ENCODE measurements at regions not wholly inside any gene's neighbourhood (a gene's known extent, or its start where the extent isn't known, plus 50 kb on each side); places are given as distances from the start of the nearest gene placed in this dataset.

DNA sequence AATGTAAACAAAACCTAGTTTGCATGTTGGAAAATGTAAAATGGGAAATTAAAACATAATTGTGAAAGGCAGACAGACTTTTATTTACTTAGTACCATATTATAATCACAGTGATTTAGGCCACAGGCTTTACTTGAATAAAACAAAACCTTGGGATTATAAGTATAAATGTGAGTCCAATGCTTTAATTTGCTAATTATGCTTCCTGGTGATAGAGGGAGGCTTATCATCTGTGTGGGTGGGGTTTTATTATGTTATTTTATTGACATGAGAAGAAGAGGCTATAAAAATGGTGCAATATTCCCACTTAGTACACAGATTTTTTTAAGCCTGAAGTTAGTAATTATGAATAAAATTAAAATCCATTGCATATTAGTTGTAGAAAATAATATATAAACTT, 248.3 kb upstream of the TBL1XR1 start (continued):
- no peak for TF ChIP-seq CHD7 (IDR thresholded peaks at IDR 0.05; ENCODE audit: insufficient replicate concordance, low read length)
- TF ChIP-seq ZNF274 (IDR thresholded peaks at IDR 0.05; ENCODE audit: borderline replicate concordance, extremely low read depth, low read length) = no peak
- TF ChIP-seq SP2 (IDR thresholded peaks at IDR 0.05; ENCODE audit: low read length) = no peak
